ENCODE measurements at regions not wholly inside any gene's neighbourhood (a gene's known extent, or its start where the extent isn't known, plus 50 kb on each side); places are given as distances from the start of the nearest gene placed in this dataset.

DNA sequence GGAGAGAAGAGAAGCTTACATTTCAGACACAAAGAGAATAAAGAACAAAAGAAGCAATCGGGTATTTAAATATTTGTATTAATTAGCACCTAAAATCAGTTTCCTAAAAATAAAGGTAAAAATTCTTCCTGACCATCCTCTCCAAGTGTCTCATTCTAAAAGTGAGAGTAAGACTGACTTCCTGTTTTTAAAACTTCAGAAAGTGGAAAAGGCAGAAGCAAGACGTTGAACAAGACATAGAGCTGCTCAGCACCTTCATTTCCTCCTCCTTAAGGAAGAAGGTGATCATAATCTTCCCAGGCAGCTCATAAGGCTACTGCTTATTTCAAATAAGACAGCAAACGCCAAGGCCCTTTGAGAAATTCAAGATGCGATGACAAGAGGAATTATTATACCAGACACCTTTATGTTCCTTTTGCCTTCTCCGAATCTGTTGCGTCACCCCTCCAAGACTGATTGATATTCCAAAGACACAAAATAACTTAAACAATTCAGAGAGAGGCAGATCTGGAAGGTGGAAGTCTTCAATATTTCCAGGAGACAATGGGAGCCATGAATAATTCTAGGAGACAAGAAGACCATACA, 238.8 kb upstream of the TLE3 start:
- TF ChIP-seq REST (IDR thresholded peaks at IDR 0.05; ENCODE audit: borderline replicate concordance) (no peak), SMC3 (conservative IDR thresholded peaks at IDR 0.05; ENCODE audit: poor library complexity) (no peak), TAF1 (IDR thresholded peaks at IDR 0.05; ENCODE audit: low read depth) (no peak), MXI1 (conservative IDR thresholded peaks at IDR 0.05; ENCODE audit: poor library complexity, severe bottlenecking) (no peak), EZH2 (IDR thresholded peaks at IDR 0.05; ENCODE audit: borderline replicate concordance, insufficient read depth, low read length, poor library complexity, severe bottlenecking) (no peak), POLR2AphosphoS5 (IDR thresholded peaks at IDR 0.05) (no peak), EP300 (conservative IDR thresholded peaks at IDR 0.05; ENCODE audit: poor library complexity, severe bottlenecking) (no peak)
- TF ChIP-seq, protein P1, sequence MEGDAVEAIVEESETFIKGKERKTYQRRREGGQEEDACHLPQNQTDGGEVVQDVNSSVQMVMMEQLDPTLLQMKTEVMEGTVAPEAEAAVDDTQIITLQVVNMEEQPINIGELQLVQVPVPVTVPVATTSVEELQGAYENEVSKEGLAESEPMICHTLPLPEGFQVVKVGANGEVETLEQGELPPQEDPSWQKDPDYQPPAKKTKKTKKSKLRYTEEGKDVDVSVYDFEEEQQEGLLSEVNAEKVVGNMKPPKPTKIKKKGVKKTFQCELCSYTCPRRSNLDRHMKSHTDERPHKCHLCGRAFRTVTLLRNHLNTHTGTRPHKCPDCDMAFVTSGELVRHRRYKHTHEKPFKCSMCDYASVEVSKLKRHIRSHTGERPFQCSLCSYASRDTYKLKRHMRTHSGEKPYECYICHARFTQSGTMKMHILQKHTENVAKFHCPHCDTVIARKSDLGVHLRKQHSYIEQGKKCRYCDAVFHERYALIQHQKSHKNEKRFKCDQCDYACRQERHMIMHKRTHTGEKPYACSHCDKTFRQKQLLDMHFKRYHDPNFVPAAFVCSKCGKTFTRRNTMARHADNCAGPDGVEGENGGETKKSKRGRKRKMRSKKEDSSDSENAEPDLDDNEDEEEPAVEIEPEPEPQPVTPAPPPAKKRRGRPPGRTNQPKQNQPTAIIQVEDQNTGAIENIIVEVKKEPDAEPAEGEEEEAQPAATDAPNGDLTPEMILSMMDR (IDR thresholded peaks at IDR 0.05; ENCODE audit: poor library complexity, severe bottlenecking) = no peak

Measured in neural cell (in vitro differentiated cells).